NT2/D1 (cell line): ENCODE measurements at regions not wholly inside any gene's neighbourhood (a gene's known extent, or its start where the extent isn't known, plus 50 kb on each side); places are given as distances from the start of the nearest gene placed in this dataset.

Experiments
- SUZ12 ChIP-seq: IDR thresholded peaks from 2 replicates; pipeline ENCODE4 v1.6.1; 2011; ENCODE audit not compliant: insufficient read length, insufficient read depth; ENCODE audit errors: extremely low read depth
- YY1 ChIP-seq: IDR thresholded peaks from 2 replicates; pipeline ENCODE4 v1.6.1; 2011; ENCODE audit not compliant: insufficient read length, insufficient read depth
- ZNF274 ChIP-seq: IDR thresholded peaks from 2 replicates; pipeline ENCODE4 v1.6.1; 2011; ENCODE audit warnings: mild to moderate bottlenecking, low read depth, low read length

DNA sequence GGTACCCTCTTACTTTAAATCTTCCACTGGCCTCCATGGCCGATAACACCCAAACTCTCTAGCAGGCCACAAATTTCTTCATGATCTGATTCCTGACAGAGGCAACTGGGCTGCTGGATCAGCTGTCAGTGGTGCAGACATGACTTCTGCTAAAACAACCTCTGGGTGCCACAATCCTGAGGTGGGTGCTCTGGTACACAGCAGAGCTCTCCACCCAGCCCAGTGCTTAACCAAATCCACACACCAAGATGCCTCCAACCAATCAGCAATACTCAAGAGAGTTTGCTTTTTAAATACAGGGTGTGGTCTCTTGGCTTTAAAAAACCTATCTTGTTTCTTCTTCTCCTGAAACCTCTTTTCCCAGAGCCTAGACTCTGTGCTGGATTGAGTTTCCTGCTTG lies 126.6 kb upstream of the SPACA1 start:
- no peak for TF ChIP-seq SUZ12
- no peak for TF ChIP-seq YY1
- no peak for TF ChIP-seq ZNF274
